ENCODE measurements at regions not wholly inside any gene's neighbourhood (a gene's known extent, or its start where the extent isn't known, plus 50 kb on each side); places are given as distances from the start of the nearest gene placed in this dataset.

DNA sequence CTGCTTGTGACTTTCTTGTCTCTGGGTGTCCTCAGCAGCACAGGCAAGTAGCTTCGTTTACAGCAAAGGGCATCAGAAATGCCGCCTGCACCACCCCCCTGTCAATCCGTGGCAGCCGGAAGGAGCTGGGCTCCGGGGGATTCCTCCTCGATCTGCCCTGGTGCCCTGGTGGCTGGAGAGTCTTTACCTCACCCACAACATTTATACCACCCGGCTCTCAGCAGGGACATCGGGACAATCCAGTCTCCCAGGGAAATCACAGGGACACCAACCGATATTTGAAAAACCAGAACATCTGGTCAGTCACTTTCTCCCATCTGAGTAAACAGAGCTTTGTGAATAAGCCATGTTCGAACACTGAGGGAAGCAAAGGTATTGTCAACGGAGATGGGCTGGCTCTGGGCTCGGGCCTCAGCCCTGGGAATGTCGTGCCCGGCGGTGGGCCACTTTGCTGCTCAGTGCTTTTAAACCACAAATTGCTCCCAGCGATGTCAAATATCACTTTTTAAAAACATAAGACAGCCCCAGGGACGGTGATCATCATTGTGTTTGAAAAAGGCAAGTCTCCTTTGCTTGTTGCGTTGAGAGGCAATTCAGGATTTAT lies 210.0 kb upstream of the SALL3 start:
- intact Hi-C loops (cut with micrococcal nuclease), result no loop called here
- ChIA-PET POLR2A (no interaction called here), CTCF (no interaction called here)
- no TSS peak for BruUV-seq (replicated peaks)
- H3K27ac Mint-ChIP-seq (ENCODE audit: low read depth, unreplicated experiment), result no peak overlapping the region
- H3K9me3 Mint-ChIP-seq (ENCODE audit: unreplicated experiment), result peaks cover 14% of the 10 kb centered on the region
- H3K36me3 Mint-ChIP-seq (ENCODE audit: insufficient read depth, unreplicated experiment), result peaks cover 6% of the 10 kb centered on the region
- TF ChIP-seq, protein P1, sequence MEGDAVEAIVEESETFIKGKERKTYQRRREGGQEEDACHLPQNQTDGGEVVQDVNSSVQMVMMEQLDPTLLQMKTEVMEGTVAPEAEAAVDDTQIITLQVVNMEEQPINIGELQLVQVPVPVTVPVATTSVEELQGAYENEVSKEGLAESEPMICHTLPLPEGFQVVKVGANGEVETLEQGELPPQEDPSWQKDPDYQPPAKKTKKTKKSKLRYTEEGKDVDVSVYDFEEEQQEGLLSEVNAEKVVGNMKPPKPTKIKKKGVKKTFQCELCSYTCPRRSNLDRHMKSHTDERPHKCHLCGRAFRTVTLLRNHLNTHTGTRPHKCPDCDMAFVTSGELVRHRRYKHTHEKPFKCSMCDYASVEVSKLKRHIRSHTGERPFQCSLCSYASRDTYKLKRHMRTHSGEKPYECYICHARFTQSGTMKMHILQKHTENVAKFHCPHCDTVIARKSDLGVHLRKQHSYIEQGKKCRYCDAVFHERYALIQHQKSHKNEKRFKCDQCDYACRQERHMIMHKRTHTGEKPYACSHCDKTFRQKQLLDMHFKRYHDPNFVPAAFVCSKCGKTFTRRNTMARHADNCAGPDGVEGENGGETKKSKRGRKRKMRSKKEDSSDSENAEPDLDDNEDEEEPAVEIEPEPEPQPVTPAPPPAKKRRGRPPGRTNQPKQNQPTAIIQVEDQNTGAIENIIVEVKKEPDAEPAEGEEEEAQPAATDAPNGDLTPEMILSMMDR (IDR thresholded peaks at IDR 0.05; ENCODE audit: unreplicated experiment), result no peak
- no peaks in the 10 kb centered on the region for H3K27me3 Mint-ChIP-seq (ENCODE audit: insufficient read depth, unreplicated experiment)
- H3K4me3 Mint-ChIP-seq (ENCODE audit: unreplicated experiment), result no peak overlapping the region
- H3K4me1 Mint-ChIP-seq (ENCODE audit: insufficient read depth, unreplicated experiment), result no peaks in the 10 kb centered on the region
- DNase-seq (ENCODE audit: unreplicated experiment), result no peak

DNA sequence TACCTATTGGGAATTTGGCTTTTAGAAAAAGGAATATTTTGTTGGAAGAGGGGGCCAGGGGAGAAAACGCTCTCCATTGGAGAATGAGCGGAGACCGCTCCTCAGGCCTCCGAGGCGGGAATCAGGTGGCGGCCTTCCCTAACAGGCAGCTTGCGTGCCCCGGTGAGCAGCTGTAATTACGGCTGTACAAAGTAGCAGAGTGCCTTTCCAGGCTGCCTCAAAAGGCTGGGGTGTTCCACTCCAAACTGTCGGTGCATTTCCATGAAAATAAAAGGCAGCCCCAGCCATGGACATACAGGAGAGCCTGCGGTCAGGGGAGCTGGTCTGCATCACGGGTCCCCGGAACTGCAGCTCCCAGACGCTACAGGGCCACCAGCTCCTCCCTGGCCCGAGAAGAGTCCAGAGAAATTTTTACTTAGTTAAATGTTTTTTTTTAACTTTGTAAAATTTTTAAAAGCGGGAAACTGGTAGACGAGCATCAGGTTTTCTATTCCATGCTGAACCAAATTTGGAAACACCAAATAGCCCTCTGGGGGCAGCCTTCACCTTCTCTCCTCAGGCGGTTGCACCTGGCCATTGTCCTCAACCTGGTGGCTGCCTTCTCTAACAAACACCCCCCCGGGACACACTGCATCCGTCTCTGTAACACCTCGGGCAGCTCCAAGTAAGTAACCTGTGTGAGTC lies 209.3 kb upstream of the SALL3 start:
- Mint-ChIP-seq H3K27ac (ENCODE audit: low read depth, unreplicated experiment) (no peak overlapping the region), H3K9me3 (ENCODE audit: unreplicated experiment) (peaks cover 8% of the 10 kb centered on the region), H3K27me3 (ENCODE audit: insufficient read depth, unreplicated experiment) (no peaks in the 10 kb centered on the region), H3K4me3 (ENCODE audit: unreplicated experiment) (no peak overlapping the region), H3K36me3 (ENCODE audit: insufficient read depth, unreplicated experiment) (peaks cover 6% of the 10 kb centered on the region), H3K4me1 (ENCODE audit: insufficient read depth, unreplicated experiment) (no peaks in the 10 kb centered on the region)
- POLR2A ChIA-PET, result no interaction called here
- CTCF ChIA-PET, result interaction anchor here (0.7 kb wide), 1 partner anchor 521 kb away, joined by 3 read pairs; no protein-coding TSS in a partner anchor
- TF ChIP-seq, protein P1 (IDR thresholded peaks at IDR 0.05; ENCODE audit: unreplicated experiment), result no peak
- no TSS peak for BruUV-seq (replicated peaks)
- intact Hi-C loops (cut with micrococcal nuclease), result no loop called here
- DNase-seq (ENCODE audit: unreplicated experiment), result no peak

DNA sequence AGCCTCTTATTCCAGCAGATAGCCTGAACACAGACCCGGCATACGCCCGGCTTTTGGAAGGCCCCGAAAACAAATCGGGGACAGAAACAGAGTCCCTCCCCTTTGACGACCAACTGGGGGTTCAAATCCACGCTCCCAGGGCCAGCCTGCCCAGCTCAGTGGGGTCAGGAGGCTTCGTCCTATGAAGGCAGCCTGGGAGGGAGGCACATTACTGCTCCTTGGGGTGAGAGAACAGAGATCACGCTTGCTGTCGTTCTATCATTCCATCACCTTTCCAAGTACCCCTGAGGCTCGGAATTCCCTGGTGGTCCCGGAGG lies 208.8 kb upstream of the SALL3 start:
- H3K9me3 Mint-ChIP-seq (ENCODE audit: unreplicated experiment), result peaks cover 8% of the 10 kb centered on the region
- H3K27me3 Mint-ChIP-seq (ENCODE audit: insufficient read depth, unreplicated experiment), result no peaks in the 10 kb centered on the region
- DNase-seq (ENCODE audit: unreplicated experiment), result no peak
- H3K4me1 Mint-ChIP-seq (ENCODE audit: insufficient read depth, unreplicated experiment), result no peaks in the 10 kb centered on the region
- BruUV-seq (replicated peaks), result no TSS peak
- H3K4me3 Mint-ChIP-seq (ENCODE audit: unreplicated experiment), result no peak overlapping the region
- TF ChIP-seq, protein P1 (IDR thresholded peaks at IDR 0.05; ENCODE audit: unreplicated experiment), result no peak
- intact Hi-C loops (cut with micrococcal nuclease), result no loop called here
- peaks cover 6% of the 10 kb centered on the region for H3K36me3 Mint-ChIP-seq (ENCODE audit: insufficient read depth, unreplicated experiment)
- H3K27ac Mint-ChIP-seq (ENCODE audit: low read depth, unreplicated experiment), result no peak overlapping the region
- ChIA-PET POLR2A (no interaction called here), CTCF (interaction anchor here (0.7 kb wide), 2 partner anchors 13 to 522 kb away, joined by 3 read pairs; no protein-coding TSS in a partner anchor)

DNA sequence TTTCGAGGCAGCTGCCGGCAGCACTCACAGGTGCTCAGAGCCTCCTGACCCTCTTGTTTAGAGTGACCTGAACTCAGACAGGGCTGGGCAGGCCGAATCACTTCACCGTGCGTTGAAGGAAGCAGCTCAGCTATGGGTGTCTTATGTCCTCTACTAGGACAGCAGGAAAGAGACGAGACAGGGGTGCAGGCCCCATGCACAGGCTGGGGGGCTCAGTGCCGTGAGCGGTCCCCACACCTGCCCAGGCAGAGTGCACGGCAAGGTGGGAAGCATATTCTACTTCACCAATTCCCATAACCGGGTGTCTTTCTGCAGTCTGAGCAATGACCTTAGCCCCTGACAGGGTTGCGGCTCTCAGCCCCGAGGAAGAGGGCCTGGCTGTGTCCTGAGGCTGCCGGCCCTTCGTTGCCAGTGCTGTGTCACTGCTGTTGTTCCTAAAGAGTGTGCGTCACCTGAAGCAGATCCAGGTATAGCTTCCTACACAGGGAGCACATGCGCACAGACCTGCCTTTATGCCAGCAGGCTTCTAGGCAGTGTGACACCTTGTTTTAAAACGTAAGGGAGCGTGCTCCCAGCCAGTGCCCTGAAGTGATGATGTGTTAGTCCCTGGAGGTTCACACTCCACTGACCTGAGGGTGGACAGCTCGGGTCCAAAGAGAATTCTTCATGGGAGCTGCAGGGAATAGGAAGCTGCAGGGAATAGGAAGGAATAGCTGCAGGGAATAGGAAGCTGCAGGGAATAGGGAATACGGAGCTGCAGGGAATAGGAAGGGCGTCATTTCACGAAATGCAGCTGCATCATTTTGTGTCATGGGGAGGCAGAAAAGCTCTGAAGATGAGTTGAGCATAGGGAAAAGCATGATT lies 207.9 kb upstream of the SALL3 start:
- intact Hi-C loops (cut with micrococcal nuclease), result no loop called here
- H3K4me3 Mint-ChIP-seq (ENCODE audit: unreplicated experiment), result no peak overlapping the region
- H3K27me3 Mint-ChIP-seq (ENCODE audit: insufficient read depth, unreplicated experiment), result no peaks in the 10 kb centered on the region
- no peak for DNase-seq (ENCODE audit: unreplicated experiment)
- CTCF ChIA-PET, result no interaction called here
- peaks cover 6% of the 10 kb centered on the region for H3K36me3 Mint-ChIP-seq (ENCODE audit: insufficient read depth, unreplicated experiment)
- peaks cover 8% of the 10 kb centered on the region for H3K9me3 Mint-ChIP-seq (ENCODE audit: unreplicated experiment)
- H3K27ac Mint-ChIP-seq (ENCODE audit: low read depth, unreplicated experiment), result no peak overlapping the region
- BruUV-seq (replicated peaks), result no TSS peak
- H3K4me1 Mint-ChIP-seq (ENCODE audit: insufficient read depth, unreplicated experiment), result no peaks in the 10 kb centered on the region
- TF ChIP-seq, protein P1 (IDR thresholded peaks at IDR 0.05; ENCODE audit: unreplicated experiment), result no peak
- POLR2A ChIA-PET, result interaction anchor here (0.6 kb wide), 1 partner anchor 111 kb away, joined by 3 read pairs; no protein-coding TSS in a partner anchor

All from MCF 10A (cell line).